ENCODE measurements at regions not wholly inside any gene's neighbourhood (a gene's known extent, or its start where the extent isn't known, plus 50 kb on each side); places are given as distances from the start of the nearest gene placed in this dataset.

DNA sequence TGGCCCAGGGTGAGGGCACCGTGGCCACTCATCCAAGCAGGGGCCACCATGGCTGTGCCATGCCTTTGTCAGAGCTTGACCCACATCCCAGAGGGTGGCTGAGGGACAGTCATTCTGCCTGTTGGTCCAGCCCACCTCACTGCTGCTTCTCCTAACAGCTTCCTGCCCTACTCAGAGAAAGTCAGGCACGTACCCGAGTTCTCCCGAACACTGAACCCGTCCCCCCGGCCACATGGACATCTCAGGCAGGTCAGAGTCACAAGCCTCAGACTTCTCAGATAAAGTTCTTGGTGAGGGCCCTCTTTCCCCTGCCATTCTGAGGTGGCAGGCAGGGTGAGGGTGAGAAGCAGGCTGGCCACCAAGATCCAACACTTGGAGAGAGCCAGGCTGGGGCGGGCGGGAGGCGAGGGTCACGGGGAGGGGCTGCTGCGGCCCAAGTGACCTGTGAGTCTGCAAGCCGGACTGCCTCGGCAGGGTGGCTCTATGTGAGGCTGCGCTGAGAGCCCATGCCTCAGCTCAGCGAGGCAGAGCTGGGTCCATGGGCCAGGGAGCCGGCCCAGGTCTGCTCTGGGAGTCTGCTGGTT is 317.8 kb downstream of the TMEM121 start:
- TF ChIP-seq, protein P1, sequence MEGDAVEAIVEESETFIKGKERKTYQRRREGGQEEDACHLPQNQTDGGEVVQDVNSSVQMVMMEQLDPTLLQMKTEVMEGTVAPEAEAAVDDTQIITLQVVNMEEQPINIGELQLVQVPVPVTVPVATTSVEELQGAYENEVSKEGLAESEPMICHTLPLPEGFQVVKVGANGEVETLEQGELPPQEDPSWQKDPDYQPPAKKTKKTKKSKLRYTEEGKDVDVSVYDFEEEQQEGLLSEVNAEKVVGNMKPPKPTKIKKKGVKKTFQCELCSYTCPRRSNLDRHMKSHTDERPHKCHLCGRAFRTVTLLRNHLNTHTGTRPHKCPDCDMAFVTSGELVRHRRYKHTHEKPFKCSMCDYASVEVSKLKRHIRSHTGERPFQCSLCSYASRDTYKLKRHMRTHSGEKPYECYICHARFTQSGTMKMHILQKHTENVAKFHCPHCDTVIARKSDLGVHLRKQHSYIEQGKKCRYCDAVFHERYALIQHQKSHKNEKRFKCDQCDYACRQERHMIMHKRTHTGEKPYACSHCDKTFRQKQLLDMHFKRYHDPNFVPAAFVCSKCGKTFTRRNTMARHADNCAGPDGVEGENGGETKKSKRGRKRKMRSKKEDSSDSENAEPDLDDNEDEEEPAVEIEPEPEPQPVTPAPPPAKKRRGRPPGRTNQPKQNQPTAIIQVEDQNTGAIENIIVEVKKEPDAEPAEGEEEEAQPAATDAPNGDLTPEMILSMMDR (IDR thresholded peaks at IDR 0.05; ENCODE audit: extremely low read depth, insufficient read depth, missing control alignments), result no peak
- in situ Hi-C loops (cut with MboI; ENCODE audit: low pct_unique_long_range_greater_than_20kb, low sequenced_read_pairs, unreplicated experiment), result no loop called here
- no peak for DNase-seq (ENCODE audit: low spot score)

DNA sequence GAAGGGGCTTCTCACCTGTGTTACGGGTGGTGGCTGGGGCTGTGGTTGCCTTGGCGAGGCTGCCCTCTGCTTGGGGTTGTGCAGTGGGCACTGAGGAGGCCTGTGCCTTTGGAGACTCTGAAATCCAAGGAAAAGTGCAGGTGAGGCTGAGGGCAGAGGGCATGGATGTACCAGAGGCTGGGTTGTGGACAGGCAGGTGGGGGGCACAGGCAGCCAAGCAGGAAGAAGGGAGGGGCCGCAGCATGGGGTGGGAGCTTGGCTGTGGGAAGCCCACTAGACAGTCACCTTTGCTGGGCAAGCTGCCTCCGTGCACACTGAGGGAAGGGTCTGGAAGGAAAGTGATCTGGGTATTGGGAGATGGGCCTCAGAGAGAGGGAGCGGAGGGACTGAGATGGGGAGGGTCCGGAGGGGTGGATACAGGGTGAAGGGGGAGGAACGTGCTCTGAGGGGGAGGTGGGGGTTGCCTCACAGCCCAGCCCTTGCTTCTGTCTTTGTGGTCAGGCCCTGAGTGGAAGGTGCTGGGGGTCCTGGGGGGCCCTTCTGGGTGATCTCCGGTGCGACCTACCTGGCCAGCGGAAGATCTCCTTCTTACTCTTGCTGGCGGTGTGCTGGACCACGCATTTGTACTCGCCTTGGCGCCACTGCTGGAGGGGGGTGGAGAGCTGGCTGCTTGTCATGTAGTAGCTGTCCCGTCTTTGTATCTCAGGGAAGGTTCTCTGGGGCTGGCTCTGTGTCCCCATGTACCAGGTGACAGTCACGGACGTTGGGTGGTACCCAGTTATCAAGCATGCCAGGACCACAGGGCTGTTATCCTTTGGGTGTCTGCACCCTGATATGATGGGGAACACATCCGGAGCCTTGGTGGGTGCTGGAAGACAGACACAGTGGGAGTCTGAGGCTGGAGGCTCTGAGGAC is 318.7 kb downstream of the TMEM121 start:
- in situ Hi-C loops (cut with MboI; ENCODE audit: low pct_unique_long_range_greater_than_20kb, low sequenced_read_pairs, unreplicated experiment), result no loop called here
- TF ChIP-seq, protein P1 (IDR thresholded peaks at IDR 0.05; ENCODE audit: extremely low read depth, insufficient read depth, missing control alignments), result no peak
- DNase-seq (ENCODE audit: low spot score), result no peak

DNA sequence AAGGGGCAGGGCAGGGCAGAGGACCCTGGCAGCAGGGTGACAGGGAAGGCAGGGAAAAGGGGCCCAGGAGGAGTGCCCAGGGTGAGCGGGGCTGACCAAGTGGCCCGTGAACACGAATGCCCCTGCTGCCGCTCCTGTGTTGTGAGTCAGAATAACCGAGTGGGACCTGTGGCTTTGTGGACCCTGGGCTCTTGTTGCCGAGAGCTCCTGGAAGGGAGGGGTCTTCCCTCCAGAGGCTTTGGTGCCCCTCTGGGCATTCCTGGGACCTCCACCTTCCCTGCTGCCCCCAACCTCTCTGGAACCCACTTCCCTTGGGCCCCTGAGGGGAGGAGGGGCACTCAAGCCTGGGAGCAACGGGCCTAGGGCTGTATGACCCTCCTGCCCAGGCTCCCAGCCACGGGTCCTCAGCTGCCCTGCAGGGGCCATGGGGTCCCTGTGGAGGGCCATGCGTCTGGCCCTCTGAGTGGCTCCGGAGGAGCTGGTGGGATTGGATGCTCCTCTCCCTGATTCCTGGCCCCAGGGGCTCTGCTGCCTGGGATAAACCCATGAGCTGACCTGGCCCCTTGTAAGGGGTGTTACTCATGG is 319.4 kb downstream of the TMEM121 start:
- TF ChIP-seq, protein P1 (IDR thresholded peaks at IDR 0.05; ENCODE audit: extremely low read depth, insufficient read depth, missing control alignments), result no peak
- DNase-seq (ENCODE audit: low spot score), result no peak
- in situ Hi-C loops (cut with MboI; ENCODE audit: low pct_unique_long_range_greater_than_20kb, low sequenced_read_pairs, unreplicated experiment), result no loop called here

DNA sequence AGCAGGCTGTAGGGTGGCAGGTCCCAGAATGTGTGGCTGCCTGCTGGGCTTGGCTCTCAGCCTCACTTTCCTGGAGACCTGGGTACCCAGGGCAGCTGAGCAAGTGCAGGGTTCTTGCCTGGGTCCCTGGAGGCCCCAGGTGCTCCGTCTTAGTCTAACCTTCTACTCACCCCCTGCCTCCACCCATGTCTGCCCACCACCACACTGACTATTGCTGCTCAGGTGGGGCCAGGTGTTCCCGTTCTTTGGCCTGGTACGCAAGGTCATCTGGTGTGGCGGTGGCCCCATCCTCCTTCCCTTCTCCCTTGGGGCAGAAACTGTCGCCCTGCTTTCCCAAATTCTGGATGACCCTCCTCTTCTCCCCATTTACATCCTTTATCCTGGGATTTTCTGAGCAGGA is 319.9 kb downstream of the TMEM121 start:
- DNase-seq (ENCODE audit: low spot score), result no peak
- in situ Hi-C loops (cut with MboI; ENCODE audit: low pct_unique_long_range_greater_than_20kb, low sequenced_read_pairs, unreplicated experiment), result no loop called here
- TF ChIP-seq, protein P1 (IDR thresholded peaks at IDR 0.05; ENCODE audit: extremely low read depth, insufficient read depth, missing control alignments), result no peak

DNA sequence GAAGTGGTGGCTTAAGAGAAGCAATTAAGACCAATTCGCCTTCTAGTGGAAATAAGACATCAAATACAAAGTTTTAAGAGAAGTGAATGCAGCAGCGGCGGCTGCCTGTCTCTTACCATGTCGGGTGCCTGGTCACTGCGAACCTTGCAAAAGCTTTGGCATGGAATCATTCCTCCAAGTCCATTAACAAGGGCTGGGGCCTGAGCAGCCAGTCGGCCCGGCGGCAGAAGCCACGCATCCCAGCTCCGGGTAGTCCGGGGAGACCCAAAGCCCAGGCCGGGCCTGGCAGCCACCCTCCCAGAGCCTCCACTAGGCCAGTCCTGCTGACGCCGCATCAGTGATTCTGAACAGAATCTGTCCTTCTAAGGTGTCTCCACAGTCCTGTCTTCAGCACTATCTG is 321.0 kb downstream of the TMEM121 start:
- DNase-seq (ENCODE audit: low spot score), result no peak
- in situ Hi-C loops (cut with MboI; ENCODE audit: low pct_unique_long_range_greater_than_20kb, low sequenced_read_pairs, unreplicated experiment), result no loop called here
- TF ChIP-seq, protein P1 (IDR thresholded peaks at IDR 0.05; ENCODE audit: extremely low read depth, insufficient read depth, missing control alignments), result no peak

DNA sequence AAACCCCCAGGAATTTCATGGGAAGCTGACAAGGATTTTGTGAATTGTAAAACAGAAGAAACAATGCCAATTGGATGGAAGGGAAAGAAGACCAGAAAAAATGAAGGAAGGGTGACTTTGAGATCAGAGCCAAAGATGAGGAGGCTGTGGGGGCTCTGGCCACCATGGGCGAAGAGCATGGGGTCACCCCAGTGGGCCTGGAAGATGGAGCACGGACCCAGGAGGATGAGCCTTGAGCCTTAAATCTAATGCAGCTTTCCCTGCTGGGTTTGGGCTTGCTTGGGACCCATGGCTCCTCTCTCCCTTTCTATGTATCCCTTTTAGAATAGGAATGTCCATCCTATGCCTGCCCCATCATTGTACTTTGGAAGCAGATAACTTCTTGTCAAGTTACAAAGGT is 322.2 kb downstream of the TMEM121 start:
- DNase-seq (ENCODE audit: low spot score), result no peak
- TF ChIP-seq, protein P1 (IDR thresholded peaks at IDR 0.05; ENCODE audit: extremely low read depth, insufficient read depth, missing control alignments), result no peak
- in situ Hi-C loops (cut with MboI; ENCODE audit: low pct_unique_long_range_greater_than_20kb, low sequenced_read_pairs, unreplicated experiment), result no loop called here
